Fibroblast of skin of abdomen (primary cell): ENCODE measurements at regions not wholly inside any gene's neighbourhood (a gene's known extent, or its start where the extent isn't known, plus 50 kb on each side); places are given as distances from the start of the nearest gene placed in this dataset.

ENCODE experiments used
- DNase-seq: peaks from one replicate; pipeline ENCODE4 v3.0.0-alpha.2; 2013

DNA sequence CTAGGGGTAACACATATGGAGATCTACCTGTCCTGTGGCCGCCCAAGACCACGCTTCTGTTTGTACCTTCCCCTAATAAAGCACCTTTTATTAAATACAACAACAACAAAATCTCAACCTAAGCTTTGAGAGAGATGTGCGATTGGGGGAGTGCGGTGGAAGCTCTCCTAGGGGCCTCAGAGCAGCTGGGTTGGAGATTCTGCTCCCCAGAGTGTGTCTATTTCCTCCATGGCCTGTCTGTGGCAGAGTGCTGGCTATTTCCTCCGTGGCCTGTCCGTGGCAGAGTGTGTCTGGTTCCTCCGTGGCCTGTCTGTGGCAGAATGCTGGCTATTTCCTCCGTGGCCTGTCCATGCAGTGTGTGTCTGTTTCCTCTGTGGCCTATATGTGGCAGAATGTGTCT lies 139.3 kb upstream of the IPO9 start:
- DNase-seq: no peak

DNA sequence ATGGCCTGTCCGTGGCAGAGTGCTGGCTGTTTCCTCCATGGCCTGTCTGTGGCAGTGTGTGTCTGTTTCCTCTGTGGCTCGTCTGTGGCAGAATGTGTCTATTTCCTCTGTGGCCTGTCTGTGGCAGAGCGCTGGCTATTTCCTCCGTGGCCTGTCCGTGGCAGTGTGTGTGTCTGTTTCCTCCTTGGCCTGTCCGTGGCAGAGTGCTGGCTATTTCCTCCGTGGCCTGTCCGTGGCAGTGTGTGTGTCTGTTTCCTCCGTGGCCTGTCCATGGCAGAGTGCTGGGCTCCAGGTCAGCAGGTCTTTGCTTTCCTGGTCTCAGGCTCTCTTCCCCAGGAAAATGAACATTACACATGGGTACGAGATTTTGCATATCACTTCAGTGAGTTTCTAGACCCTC lies 138.4 kb upstream of the IPO9 start:
- DNase-seq: no peak

DNA sequence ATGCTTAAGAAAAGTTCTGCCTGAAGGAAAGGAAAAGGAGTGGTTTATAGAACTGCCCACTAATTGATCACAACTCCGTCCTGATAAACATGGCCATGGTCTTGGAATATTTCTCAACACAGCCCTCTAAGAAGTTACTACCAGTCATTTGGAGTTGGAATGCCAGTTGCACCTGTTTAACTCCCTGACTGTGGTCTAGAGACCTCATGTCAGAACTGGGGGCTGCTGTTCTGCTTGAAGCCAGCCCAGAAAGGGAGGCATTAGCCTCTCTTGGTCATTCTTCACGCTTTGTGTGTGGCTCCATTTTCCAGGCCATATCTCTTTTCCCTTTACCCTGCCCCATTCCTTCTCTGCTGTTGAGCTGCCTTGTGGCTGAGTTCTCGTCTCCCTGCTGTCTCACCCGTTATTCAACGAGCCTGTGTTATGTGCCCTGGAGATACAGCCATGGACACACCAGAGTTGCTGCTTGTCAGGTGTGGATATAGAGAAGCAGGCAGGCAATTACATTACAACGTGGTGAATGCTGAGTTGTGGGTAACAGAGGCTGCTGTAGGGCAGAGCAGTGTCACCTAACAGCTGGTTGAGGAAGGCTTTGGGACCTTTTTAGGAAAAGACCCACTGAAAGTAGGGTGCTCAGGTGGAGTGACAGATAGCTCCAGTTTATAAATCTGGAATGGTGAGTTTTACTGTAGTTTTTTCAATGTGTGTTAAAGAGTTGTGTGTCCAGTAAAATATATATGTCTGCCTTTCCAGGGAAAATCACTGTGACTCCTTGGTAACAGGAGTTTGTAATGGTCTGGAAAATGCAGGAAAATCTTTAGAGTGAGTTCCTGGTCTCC lies 137.0 kb upstream of the IPO9 start:
- DNase-seq: no peak

DNA sequence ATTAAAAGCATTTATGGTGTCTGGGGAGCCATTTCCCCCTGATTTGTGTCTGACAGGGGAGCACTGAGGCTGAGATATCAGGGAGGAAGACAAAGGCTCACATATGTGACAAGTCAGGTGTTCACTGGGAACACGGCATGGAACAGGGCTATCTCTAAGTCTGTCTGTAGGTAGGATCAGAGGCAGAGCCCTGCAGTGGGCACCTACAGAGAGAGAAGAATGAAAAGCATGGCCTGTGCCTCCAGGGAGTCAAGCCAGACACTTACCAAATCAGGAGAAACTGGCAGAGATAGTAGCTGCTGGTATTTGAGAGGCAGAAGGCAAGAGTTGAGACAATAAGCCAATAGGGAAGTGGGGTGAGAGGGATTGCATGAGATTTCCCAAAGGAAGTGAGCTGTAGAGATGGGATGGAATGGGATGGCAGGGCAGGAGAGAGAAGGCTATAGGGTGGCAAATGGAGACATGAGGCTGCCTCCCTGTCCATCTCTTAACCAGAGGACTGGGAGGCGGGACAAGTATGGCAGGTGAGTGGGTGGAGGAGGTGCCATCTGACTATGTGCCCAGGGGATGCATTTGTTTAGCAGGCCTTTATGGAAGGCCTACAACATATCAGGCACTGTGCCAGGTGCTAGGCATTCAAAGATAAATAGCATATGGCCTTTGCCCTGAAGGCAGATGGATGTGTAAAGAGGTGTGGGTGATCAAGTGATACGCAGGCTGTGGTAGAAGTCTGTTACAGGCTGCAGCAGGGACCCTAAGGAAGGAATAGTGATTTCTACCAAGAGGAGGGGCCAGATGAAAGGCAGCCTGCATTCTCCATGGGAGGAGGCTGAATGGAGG lies 136.2 kb upstream of the IPO9 start:
- DNase-seq: no peak

DNA sequence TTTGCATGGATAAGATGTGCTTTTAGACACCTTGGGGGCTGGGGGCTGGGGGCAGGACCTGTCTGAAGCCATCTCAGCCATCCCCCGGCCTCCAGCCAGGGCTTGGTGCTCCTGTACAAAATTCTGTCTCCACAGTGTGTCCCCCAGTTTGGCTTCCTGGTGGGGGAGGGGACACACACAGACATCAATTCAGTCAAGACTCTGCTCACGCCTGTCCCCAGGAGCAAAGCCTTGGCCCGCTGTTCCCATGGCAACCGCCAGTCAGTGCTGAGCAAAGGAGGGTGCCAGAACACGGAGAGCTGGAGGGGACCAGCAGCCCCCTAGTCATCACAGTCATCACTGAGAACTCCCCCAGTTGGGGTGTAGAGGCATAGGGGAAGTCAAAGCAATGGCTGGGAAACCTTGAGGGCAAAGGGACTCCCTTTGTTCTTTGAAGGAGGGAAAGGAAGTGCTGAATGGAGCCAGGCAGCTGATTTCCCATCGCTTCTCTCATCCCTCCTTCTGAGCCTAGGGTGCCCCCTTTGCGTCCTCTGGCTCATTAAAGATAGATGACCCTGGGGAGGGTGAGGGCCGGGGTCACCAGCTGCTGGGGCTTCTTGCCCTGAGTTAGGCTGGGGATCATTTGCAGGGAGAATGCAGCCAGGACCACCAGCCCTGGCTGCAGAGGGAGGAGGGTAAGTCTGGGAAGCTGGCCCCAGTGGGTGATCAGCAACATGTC lies 134.9 kb upstream of the IPO9 start:
- DNase-seq: no peak

DNA sequence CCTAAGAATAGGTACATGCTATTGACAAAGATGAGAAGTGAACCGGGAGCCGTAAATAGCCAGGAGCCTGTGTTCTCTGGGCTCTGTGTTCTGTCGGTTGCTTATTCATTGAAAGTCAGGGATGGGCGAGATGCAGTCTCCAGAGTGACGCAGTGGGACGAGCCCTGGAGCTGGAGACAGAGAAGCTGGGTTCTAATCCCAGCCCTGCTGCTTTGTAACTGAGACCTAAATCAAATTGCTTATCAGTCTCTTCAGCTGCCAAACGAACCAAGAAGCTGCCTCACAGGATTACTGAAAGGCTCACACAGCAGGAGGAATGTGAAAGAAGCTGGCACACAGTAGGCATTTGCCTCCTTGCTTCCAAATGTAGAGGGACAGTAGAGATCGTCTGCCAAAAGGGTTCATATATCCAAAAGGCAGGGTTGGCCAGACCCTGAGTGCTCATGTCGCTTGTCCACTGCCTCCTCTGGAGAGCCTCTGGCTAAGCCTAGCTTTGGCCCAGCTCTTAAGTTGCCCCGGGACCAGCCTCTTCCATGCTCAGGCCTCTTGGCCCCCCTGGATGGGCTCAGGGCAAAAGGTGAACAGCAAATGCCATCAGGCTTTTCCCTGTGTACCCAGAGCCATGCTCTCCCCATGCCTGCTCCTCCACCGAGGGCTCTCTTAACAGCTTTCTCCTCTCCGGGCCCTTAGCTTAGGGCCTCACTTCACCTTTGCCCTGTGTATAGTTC lies 134.2 kb upstream of the IPO9 start:
- no peak for DNase-seq

DNA sequence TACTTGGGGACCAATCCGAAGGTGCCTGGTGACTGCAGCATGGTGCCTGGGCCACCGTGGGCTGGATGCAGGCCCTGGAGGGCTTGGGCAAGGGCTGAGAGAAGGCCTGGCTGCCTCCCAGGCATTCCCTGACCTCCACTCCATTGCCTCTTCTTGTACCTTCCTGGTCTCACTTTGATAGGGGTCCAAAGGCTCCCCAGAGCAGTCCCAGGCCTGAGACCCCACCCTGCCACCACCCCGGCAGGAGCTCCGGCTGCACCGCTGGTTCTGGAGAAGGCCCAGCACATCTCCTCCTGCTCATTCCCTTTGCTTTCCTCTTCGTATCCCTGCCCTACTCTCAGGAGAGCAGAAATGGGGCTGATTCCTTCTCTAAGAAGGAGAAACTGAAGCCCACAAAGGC lies 133.3 kb upstream of the IPO9 start:
- no peak for DNase-seq

DNA sequence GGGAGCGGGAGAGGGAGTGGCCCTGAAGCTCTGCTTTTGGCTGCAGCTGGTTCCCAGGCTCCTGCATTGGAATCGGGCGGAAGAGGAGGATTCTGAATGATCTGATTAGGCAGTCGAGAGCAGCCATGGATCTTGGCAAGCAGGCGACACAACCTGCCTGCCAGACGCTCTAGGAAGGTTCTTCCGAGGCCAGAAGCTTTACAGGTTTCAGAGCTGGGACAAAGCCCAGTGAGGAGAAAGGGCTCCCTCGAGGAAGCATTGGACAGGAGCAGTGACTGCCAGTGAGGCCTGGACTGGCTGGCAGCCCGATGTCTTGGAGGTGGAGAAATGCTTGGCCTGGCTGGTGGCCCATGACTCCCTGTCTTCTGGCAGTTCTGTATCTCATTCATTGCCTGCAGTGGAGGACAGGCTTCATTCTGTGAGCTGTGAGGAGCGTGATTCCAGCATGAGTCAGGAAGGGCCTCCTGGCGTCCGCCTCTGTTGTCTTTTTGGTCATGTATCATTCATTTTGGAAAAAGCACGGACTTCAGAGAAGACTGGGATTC lies 132.7 kb upstream of the IPO9 start:
- peak; percentile 95 for DNase-seq

DNA sequence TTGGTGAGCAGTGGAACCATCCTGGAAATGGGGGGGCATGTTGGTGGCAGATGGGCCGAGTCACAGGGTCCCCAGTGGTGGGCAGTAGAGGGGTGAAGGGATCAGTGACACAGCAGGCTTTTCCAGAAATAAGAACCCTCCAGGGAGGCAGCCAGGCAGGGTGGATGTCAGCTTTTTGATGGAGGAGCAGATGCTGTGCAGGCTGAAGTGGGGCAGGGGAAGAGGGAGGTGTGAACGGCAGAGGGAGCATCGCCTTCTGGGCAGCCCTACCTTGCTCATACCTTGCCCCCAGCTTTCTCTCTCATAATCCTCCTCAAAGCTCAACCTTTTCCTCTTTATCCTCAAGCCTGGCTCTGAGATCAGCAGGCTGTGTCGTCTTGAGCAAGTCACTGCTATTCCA lies 131.8 kb upstream of the IPO9 start:
- no peak for DNase-seq

DNA sequence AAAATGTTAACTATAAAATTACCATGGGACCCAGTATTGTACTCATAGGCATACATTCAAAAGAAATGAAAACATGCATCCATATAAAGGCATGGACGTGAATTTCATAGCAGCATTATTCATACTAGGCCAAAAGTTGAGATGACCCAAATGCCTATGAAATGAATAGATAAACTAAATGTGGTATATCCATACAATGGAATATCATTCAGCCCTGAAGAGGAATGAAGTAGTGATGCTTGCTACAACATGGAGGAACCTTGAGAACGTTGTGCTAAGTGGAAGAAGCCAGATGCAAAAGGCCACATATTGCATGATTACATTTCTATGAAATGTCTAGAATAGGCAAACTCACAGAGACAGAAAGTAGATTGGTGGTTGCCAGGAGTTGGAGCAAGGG lies 127.1 kb upstream of the IPO9 start:
- no peak for DNase-seq

DNA sequence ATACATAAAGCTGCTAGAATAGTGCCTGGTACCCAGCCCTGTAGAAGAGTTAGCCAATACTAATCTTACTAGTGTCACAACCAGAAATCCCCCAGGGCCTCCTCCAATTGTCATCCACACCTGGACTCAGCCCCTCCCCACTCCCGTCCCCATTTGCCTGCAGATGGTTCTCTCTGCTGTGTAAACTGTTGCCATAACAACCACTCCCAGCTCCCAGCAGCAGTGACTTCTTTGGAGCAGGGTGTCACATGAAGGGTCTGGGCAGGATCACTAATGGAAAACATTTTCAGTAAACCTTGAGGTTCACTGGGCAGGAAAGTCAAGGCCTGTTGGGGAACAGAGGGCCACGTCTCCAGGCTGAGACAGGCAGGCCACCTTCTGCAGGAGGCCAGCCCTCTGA lies 126.0 kb upstream of the IPO9 start:
- no peak for DNase-seq

DNA sequence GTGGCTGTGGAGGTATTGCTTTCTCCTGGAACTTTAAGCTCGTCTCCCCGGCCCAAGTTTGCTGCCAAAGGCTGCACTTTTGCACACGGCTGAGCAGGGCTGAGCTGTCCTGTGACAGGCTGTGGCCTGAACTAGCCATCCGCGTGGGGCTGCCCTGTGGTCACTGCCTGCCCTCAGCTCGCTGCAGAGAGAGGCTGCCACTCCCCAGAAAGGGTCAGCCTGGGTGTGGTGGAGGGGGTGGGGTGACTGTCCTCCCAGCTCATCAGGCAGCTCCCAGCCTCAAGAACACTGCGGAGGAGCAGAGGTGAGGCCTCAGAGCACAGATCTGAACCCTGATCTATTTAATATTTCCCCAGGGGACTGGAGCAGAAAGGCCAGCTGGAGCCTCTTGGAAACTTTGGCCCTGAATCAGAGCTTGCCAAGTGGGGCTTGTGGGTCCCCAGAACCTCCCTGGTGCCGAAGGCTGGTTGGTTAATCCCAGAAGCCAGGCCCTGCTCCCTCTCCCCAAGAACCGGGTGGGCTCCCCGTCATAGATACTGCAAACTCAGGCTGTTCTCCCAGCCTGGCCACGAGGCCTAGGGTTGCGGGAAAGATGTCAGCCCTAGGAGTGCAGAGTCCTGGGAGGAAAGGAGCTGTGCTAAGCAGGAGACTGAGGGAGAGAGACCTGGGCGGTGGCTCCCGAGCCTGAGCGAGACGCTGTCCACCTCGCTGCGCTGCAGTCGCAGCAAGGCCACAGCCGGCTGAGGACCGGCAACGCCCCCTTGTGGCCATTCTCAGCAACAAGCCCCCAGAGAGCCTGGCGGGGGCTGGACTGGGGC lies 125.1 kb upstream of the IPO9 start:
- peak; percentile 79 for DNase-seq

DNA sequence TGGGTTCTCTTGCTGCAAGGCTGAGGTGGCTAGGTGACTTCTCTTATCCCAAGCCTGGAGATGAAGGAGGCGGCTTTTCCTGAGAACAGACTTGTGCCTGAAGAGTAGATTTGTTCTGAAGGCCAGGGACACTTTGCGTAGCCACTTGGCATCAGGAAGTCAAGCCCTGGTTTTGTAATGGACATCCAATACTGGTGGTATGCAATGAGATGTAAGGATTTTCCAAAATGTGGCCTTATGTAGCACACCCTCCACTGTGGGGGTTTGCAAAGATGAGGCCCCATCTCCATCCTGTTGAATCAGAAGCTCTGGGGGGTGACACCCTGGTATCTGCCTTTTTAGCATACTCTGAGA lies 124.5 kb upstream of the IPO9 start:
- no peak for DNase-seq

DNA sequence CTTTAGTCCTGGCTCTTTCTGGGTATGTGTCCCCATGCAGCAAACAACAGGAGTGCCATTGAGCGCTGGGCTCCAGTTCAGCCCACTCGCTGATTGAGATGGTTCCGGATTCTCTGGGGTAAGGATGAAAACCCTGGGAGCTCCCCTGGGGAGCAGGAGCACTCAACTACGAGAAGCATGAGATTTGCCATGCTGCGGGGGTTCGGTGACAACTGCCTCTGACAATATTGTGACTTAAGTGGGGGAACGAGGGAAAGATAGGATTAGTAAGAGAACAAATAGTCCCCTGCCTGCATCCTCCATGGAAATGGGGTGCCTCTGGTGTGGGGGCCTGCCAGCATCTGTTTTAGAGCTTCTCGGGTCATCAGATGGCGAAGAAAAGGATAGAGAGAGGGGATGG lies 123.6 kb upstream of the IPO9 start:
- DNase-seq: no peak

DNA sequence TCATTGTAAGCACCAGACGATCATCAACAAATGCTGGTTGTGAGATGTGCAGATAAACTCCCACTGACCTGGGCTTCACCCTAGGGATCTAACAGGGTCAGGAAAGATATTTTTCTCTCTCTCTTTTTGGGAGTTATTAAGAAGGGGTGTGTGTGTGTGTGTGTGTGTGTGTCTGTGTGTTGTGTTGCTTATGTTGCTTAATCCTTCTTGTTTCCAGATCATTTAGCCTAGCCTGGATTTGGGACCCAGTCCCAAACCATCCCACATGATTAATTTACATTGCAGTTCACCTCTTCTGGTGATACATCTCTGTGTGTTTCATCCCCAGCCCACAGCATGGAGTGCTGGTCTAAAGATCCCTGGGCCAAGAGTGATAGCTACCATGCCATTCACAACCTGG lies 122.8 kb upstream of the IPO9 start:
- DNase-seq: no peak

DNA sequence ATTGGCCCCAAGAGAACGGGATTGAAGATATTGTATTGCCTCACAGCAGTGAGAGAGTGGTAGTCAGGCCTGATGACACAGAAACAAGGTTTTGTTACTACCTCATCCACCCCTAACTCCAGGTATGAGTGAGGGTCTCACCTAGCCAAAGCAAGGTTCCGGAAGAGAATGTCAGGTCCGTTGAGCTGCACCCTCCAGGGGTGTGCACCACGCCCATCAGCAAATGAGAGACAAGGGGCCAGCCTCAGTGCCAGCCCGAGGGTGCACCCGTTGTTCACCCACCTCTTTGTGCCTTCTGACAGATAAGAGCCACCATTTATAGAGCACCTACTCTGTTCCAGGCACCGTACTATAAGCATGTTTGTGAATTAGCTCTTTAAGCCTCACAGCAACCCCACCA lies 121.9 kb upstream of the IPO9 start:
- DNase-seq: no peak

DNA sequence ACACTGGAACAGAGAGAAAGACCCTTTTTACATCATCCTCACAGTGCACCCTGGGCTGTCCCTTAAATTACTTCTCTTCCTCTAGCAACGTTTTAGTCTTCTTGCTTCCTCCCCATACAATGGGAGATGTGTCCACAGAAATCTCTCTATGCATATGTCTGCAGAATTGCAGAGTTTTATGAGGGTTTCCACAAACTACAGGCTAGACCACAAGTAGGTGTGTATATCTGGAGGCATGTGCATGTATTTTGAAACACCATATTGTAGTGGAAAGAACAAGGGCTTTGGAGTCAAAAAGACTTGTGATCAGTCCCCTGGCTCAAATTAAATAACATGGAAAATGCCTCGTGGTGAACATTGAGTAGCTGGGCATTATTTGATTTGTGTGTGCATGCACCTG lies 121.3 kb upstream of the IPO9 start:
- DNase-seq: no peak

DNA sequence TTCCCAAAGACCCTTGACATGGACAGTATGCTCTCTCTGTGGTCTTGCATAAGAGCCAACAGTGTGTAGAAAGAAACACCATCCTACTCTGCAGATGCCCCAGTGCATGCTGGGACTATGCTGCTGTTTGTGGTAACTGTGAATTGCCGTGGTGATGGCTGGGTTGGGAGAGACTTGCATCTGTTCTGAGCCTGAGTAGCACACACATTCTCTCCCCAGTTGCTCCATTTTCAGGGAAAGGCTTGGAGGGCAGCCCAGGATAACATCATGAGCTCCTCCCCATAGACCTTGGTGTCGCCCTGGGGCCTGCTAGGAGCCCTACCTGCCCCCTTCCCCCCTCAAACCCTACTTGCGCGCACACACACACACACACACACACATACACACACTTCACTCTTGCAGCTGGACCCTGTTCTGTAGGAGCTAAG lies 120.9 kb upstream of the IPO9 start:
- peak; percentile 65 for DNase-seq

DNA sequence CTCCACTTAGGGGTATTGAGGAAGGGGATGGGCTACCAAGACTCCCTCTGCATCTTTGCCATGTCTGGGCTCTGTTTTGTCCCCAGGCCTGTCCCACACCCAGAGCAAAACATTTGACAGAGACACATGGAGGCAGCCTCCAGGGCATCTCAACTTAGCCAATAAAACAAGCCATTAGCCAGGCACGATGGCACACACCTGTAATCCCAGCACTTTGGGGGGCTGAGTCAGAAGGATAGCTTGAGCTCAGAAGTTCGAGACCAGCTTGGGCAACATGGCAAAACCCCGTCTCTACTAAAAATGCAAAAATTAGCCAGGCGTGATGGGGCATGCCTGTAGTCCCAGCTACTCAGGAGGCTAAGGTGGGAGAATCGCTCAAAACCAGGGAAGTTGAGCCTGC lies 120.3 kb upstream of the IPO9 start:
- DNase-seq: no peak

DNA sequence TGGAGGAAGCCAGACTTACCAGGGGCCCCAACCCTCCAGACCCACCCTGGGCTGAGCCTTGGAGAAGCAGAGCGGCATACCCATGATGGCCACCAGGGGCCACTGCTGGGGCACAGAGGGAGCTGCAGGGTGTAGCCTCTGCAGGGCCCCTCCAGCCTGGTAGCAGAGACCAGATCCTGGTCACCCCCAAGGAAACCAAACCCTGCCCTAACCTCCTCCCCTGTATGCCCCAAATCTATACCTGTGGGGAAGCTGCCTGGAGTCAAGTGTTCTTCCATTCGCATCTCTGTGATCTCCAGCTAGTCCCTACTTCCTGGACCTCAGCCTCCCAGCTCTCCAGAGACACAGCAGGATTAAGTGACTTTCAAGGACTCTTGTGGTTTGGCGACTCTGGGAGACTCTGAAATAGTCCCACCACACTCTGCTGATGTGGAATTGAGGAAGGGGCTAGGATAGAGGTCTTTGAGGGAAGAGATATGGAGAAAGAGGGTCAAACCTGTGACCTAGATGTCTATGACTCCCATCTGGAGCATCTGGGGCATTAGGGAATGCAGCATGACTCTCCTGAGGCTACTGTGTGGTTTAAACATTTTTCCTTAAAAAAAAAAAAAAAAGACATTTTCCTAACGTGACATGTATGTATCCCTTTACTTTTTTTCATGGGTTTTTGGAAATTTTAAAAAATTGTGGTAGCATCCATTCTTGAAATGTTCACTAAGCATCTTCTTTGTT lies 119.2 kb upstream of the IPO9 start:
- DNase-seq: peak; percentile 73
